ENCODE measurements at regions not wholly inside any gene's neighbourhood (a gene's known extent, or its start where the extent isn't known, plus 50 kb on each side); places are given as distances from the start of the nearest gene placed in this dataset.

GRCh38 chr4:41436419-41436818 lies 101.5 kb upstream of the LIMCH1 start:
- no peak overlapping the region for H3K4ac ChIP-seq (replicated peaks; ENCODE audit: insufficient read length, low read depth, low read length)
- no peak overlapping the region for H3K56ac ChIP-seq (replicated peaks; ENCODE audit: insufficient read length, low read depth, low read length)
- H2BK15ac ChIP-seq (ENCODE audit: low read length), result no peak overlapping the region
- H3K23me2 ChIP-seq (ENCODE audit: low read depth, low read length), result no peaks in the 10 kb centered on the region; the same call in 1 of the 2 replicates
- ChIA-PET POLR2A (ENCODE audit: partially characterized antibody) (no interaction called here), CTCF (ENCODE audit: partially characterized antibody) (interaction anchor here (0.8 to 1.9 kb wide), 4 partner anchors 10 to 207 kb away, joined by 3 to 10 read pairs (median 4); no protein-coding TSS in a partner anchor)
- no peak overlapping the region for H3K4me3 ChIP-seq (ENCODE audit: extremely low read depth in 1 of 4, insufficient read depth in 2 of 4, low read depth in 3 of 4, low read length in 4 of 4)
- no peak overlapping the region for H2AFZ ChIP-seq (ENCODE audit: low read length)
- no peak overlapping the region for H3K27ac ChIP-seq (ENCODE audit: low read depth, low read length)
- no peak overlapping the region for H3K4me2 ChIP-seq (ENCODE audit: insufficient read depth in 1 of 2, low read depth in 2 of 2, low read length in 2 of 2)
- no peaks in the 10 kb centered on the region for H3K9me3 ChIP-seq (ENCODE audit: insufficient read depth in 2 of 2, low read depth in 1 of 2, low read length in 1 of 2)
- no peak overlapping the region for H3K14ac ChIP-seq (ENCODE audit: insufficient read length)
- no peak overlapping the region for H4K5ac ChIP-seq (ENCODE audit: insufficient read length, low read depth, low read length)
- H2BK5ac ChIP-seq (ENCODE audit: low read depth, low read length), result no peak overlapping the region
- H2BK12ac ChIP-seq (ENCODE audit: low read depth, low read length), result no peak overlapping the region
- no peaks in the 10 kb centered on the region for H4K20me1 ChIP-seq (replicated peaks in 1 of 2; ENCODE audit: control insufficient read depth in 1 of 2, insufficient read depth in 2 of 2, low read length in 2 of 2)
- no peak overlapping the region for H4K91ac ChIP-seq (replicated peaks; ENCODE audit: insufficient read length, low read length)
- TF ChIP-seq ZNF274 (IDR thresholded peaks at IDR 0.05; ENCODE audit: borderline replicate concordance, extremely low read depth, low read length), result no peak
- no peak for TF ChIP-seq JUN (IDR thresholded peaks at IDR 0.05; ENCODE audit: low read depth, low read length)
- TF ChIP-seq SP1 (IDR thresholded peaks at IDR 0.05; ENCODE audit: low read depth, low read length), result no peak
- TF ChIP-seq CHD1 (IDR thresholded peaks at IDR 0.05; ENCODE audit: low read depth, low read length), result no peak
- no peak for TF ChIP-seq ATF2 (IDR thresholded peaks at IDR 0.05; ENCODE audit: low read length)
- TF ChIP-seq BCL11A (IDR thresholded peaks at IDR 0.05; ENCODE audit: low read depth in 2 of 2, low read length in 2 of 2), result no peak
- no peak for TF ChIP-seq PHF8 (conservative IDR thresholded peaks at IDR 0.05; ENCODE audit: low read depth, low read length)
- no peak for TF ChIP-seq CBX5 (IDR thresholded peaks at IDR 0.05; ENCODE audit: low read depth, low read length)
- TF ChIP-seq JUND (IDR thresholded peaks at IDR 0.05; ENCODE audit: low read length), result no peak
- TF ChIP-seq TCF12 (IDR thresholded peaks at IDR 0.05; ENCODE audit: low read depth, low read length), result no peak
- no peak for TF ChIP-seq ATF3 (IDR thresholded peaks at IDR 0.05; ENCODE audit: insufficient read depth, low read depth, low read length)
- TF ChIP-seq CBX8 (IDR thresholded peaks at IDR 0.05; ENCODE audit: borderline replicate concordance, low read depth, low read length), result no peak
- no peak for FAIRE-seq
- no peaks in the 10 kb centered on the region for H3K36me3 ChIP-seq (ENCODE audit: control insufficient read depth in 2 of 4, insufficient read depth in 4 of 4, low read length in 3 of 4)
- H3K79me2 ChIP-seq (ENCODE audit: control insufficient read depth in 1 of 2, insufficient read depth in 2 of 2, low read length in 2 of 2), result no peaks in the 10 kb centered on the region
- H3K79me1 ChIP-seq (ENCODE audit: low read depth, low read length), result no peaks in the 10 kb centered on the region
- peaks cover 2 to 23% (median 8%) of the 10 kb centered on the region in 4 experiments for H3K4me1 ChIP-seq (replicated peaks in 1 of 4; ENCODE audit: control insufficient read depth in 3 of 4, insufficient read depth in 4 of 4, low read length in 3 of 4)
- WGBS, 2 experiments (ENCODE audit: extremely low coverage in 1 of 2, insufficient coverage in 1 of 2, insufficient read length in 1 of 2, insufficient replicate concordance in 2 of 2, low coverage in 1 of 2, low lambda C conversion rate in 2 of 2, missing lambda C conversion rate in 1 of 2), result 81 to 100% methylated on average over 2 to 4 of the region's 4 CpGs
- H3K23ac ChIP-seq (ENCODE audit: insufficient read length), result no peak overlapping the region
- no peak overlapping the region; the same call in 1 of the 2 replicates for H2BK20ac ChIP-seq (ENCODE audit: low read length)
- no peaks in the 10 kb centered on the region for H3K27me3 ChIP-seq (replicated peaks in 1 of 4; ENCODE audit: control insufficient read depth in 3 of 4, extremely low read depth in 1 of 4, insufficient read depth in 3 of 4, low read length in 3 of 4)
- no peak overlapping the region for H3K18ac ChIP-seq (ENCODE audit: extremely low read depth, low read length)
- DNase-seq (ENCODE audit: low read depth in 1 of 2, low spot score in 2 of 2), result no peak
- H3K9ac ChIP-seq (replicated peaks in 1 of 4; ENCODE audit: extremely low read depth in 1 of 4, low read depth in 3 of 4, low read length in 3 of 4), result no peak overlapping the region
- no peak overlapping the region for H4K8ac ChIP-seq (ENCODE audit: extremely low read depth, insufficient read depth, low read length)
- H2AK5ac ChIP-seq (ENCODE audit: low read depth, low read length), result no peak overlapping the region
- no peak overlapping the region for H2BK120ac ChIP-seq (replicated peaks; ENCODE audit: low read depth, low read length)
